AG04449 (cell line): ENCODE measurements at regions not wholly inside any gene's neighbourhood (a gene's known extent, or its start where the extent isn't known, plus 50 kb on each side); places are given as distances from the start of the nearest gene placed in this dataset.

Source experiments
- CTCF ChIA-PET: fragments of 350-600 bp; formaldehyde crosslinking; extraction: SDS; loops from one replicate; lab custom pipeline; 2021; ENCODE audit warnings: antibody characterized with exemption; lab: Yijun Ruan, JAX
- POLR2A ChIA-PET: fragments of 400-600, 350-600 bp; formaldehyde crosslinking; extraction: SDS; loops from one replicate; lab custom pipeline; 2020; ENCODE audit warnings: antibody characterized with exemption, inconsistent platforms; lab: Yijun Ruan, JAX
- DNase-seq: peaks from one replicate; pipeline ENCODE4 v3.0.0-alpha.2; 2010; ENCODE audit warnings: low read depth, low spot score
- H3K4me3 ChIP-seq: 2 replicates; pipeline ENCODE4 v1.5.1; 2011; ENCODE audit warnings: low read depth, mild to moderate bottlenecking, control low read depth, low read length
- CTCF ChIP-seq: IDR thresholded peaks from one replicate; pipeline ENCODE4 v1.5.1; 2011; ENCODE audit warnings: mild to moderate bottlenecking, moderate library complexity, low read length, control low read depth, inconsistent platforms; ENCODE audit not compliant: insufficient read depth; ENCODE audit errors: missing control alignments

GRCh38 chr6:14807130-14807529 lies 438.7 kb upstream of the JARID2 start:
- ChIA-PET CTCF (interaction anchor here (0.7 kb wide), 1 partner anchor 10 kb away, joined by 3 read pairs; no protein-coding TSS in a partner anchor), POLR2A (no interaction called here)
- TF ChIP-seq CTCF, result no peak
- no peak for DNase-seq
- no peak overlapping the region for H3K4me3 ChIP-seq

GRCh38 chr6:14807971-14808370 lies 437.9 kb upstream of the JARID2 start:
- no peak for TF ChIP-seq CTCF
- H3K4me3 ChIP-seq, result no peak overlapping the region
- ChIA-PET POLR2A (no interaction called here), CTCF (no interaction called here)
- DNase-seq, result no peak

- no peak for TF ChIP-seq CTCF
- DNase-seq, result no peak
- ChIA-PET POLR2A (no interaction called here), CTCF (interaction anchor here (1.2 kb wide), 1 partner anchor 12 kb away, joined by 3 read pairs; no protein-coding TSS in a partner anchor)
- H3K4me3 ChIP-seq, result no peak overlapping the region
These were observed 435.8 kb upstream of the JARID2 start for GRCh38 chr6:14810021-14810420.

GRCh38 chr6:14811775-14812428 lies 434.0 kb upstream of the JARID2 start:
- no peak for DNase-seq
- POLR2A ChIA-PET, result no interaction called here
- CTCF ChIA-PET, result no interaction called here
- no peak for TF ChIP-seq CTCF
- H3K4me3 ChIP-seq, result no peak overlapping the region

GRCh38 chr6:14814016-14814415 lies 431.9 kb upstream of the JARID2 start:
- H3K4me3 ChIP-seq, result no peak overlapping the region
- TF ChIP-seq CTCF, result no peak
- ChIA-PET CTCF (no interaction called here), POLR2A (no interaction called here)
- no peak for DNase-seq

- CTCF ChIA-PET, result no interaction called here
- POLR2A ChIA-PET, result no interaction called here
These were observed 429.6 kb upstream of the JARID2 start for GRCh38 chr6:14816116-14816859.

More at GRCh38 chr6:14816116-14816859, 429.6 kb upstream of the JARID2 start:
- no peak overlapping the region for H3K4me3 ChIP-seq
- TF ChIP-seq CTCF, result no peak
- DNase-seq, result no peak
